ENCODE measurements at regions not wholly inside any gene's neighbourhood (a gene's known extent, or its start where the extent isn't known, plus 50 kb on each side); places are given as distances from the start of the nearest gene placed in this dataset.

GRCh38 chr2:22967756-22968155, 417.2 kb upstream of the KLHL29 start:
- TF ChIP-seq EZH2 (IDR thresholded peaks at IDR 0.05; ENCODE audit: low read length, missing control alignments): no peak
- no peak for TF ChIP-seq CTCF (conservative IDR thresholded peaks at IDR 0.05 in 1 of 2, IDR thresholded peaks at IDR 0.05 in 1 of 2; ENCODE audit: low read depth in 1 of 2, low read length in 2 of 2)
- Histone ChIP-seq H3K4me2 (ENCODE audit: extremely low read depth, insufficient read depth, low read length) (no peak overlapping the region), H2AFZ (ENCODE audit: low read length) (no peak overlapping the region), H3K4me3 (replicated peaks in 1 of 4; ENCODE audit: control extremely low read depth in 1 of 4, insufficient read depth in 1 of 4, low read depth in 3 of 4, low read length in 4 of 4) (no peak overlapping the region), H3K27me3 (ENCODE audit: control insufficient read depth, insufficient read depth, low read length) (no peaks in the 10 kb centered on the region), H3K4me1 (ENCODE audit: control insufficient read depth, extremely low read depth, insufficient read depth, low read length) (no peaks in the 10 kb centered on the region), H3K79me2 (ENCODE audit: control insufficient read depth, insufficient read depth, low read length) (no peaks in the 10 kb centered on the region), H3K9me3 (ENCODE audit: control insufficient read depth, insufficient read depth, low read depth, low read length) (no peaks in the 10 kb centered on the region), H3K9ac (ENCODE audit: insufficient read depth, low read length) (no peak overlapping the region), H3K36me3 (ENCODE audit: control insufficient read depth, insufficient read depth, low read length) (no peaks in the 10 kb centered on the region), H3K27ac (ENCODE audit: insufficient read depth, low read length) (no peak overlapping the region), H4K20me1 (ENCODE audit: control insufficient read depth, extremely low read depth, insufficient read depth, low read length) (no peaks in the 10 kb centered on the region)
- DNase-seq (ENCODE audit: low read depth in 2 of 2): no peak

GRCh38 chr2:22970284-22970975, 414.5 kb upstream of the KLHL29 start:
- no peak overlapping the region for H3K4me2 ChIP-seq (ENCODE audit: extremely low read depth, insufficient read depth, low read length)
- H3K9me3 ChIP-seq (ENCODE audit: control insufficient read depth, insufficient read depth, low read depth, low read length): no peaks in the 10 kb centered on the region
- DNase-seq (ENCODE audit: low read depth in 2 of 2): no peak
- H2AFZ ChIP-seq (ENCODE audit: low read length): no peak overlapping the region
- H3K79me2 ChIP-seq (ENCODE audit: control insufficient read depth, insufficient read depth, low read length): no peaks in the 10 kb centered on the region
- no peak overlapping the region for H3K4me3 ChIP-seq (replicated peaks in 1 of 4; ENCODE audit: control extremely low read depth in 1 of 4, insufficient read depth in 1 of 4, low read depth in 3 of 4, low read length in 4 of 4)
- H4K20me1 ChIP-seq (ENCODE audit: control insufficient read depth, extremely low read depth, insufficient read depth, low read length): no peaks in the 10 kb centered on the region
- no peak overlapping the region for H3K9ac ChIP-seq (ENCODE audit: insufficient read depth, low read length)
- H3K27ac ChIP-seq (ENCODE audit: insufficient read depth, low read length): no peak overlapping the region
- H3K36me3 ChIP-seq (ENCODE audit: control insufficient read depth, insufficient read depth, low read length): no peaks in the 10 kb centered on the region
- H3K27me3 ChIP-seq (ENCODE audit: control insufficient read depth, insufficient read depth, low read length): no peaks in the 10 kb centered on the region
- TF ChIP-seq EZH2 (IDR thresholded peaks at IDR 0.05; ENCODE audit: low read length, missing control alignments) (no peak), CTCF (conservative IDR thresholded peaks at IDR 0.05 in 1 of 2, IDR thresholded peaks at IDR 0.05 in 1 of 2; ENCODE audit: low read depth in 1 of 2, low read length in 2 of 2) (no peak)
- no peaks in the 10 kb centered on the region for H3K4me1 ChIP-seq (ENCODE audit: control insufficient read depth, extremely low read depth, insufficient read depth, low read length)

DNA sequence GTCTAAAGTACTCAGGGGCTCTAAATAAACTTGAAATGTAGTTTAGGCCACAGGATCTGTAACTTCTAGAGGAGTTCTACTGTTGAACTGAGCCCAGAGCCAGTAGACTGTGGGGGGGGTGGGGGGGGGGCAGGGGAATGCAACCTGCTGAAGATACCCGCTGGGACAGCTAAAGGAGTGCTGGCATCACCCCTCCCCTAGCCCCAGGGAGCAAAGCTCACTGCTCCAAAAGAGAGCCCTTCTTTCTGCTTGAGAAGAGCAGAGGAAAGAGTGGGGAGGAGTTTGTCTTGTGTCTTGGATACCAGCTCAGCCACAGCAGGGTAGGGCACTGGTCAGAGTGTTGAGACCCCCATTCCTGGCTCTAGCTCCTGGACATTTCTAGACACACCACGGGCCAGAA, 414.0 kb upstream of the KLHL29 start:
- H3K36me3 ChIP-seq (ENCODE audit: control insufficient read depth, insufficient read depth, low read length): no peaks in the 10 kb centered on the region
- TF ChIP-seq EZH2 (IDR thresholded peaks at IDR 0.05; ENCODE audit: low read length, missing control alignments): no peak
- TF ChIP-seq CTCF (conservative IDR thresholded peaks at IDR 0.05 in 1 of 2, IDR thresholded peaks at IDR 0.05 in 1 of 2; ENCODE audit: low read depth in 1 of 2, low read length in 2 of 2): no peak

More for the DNA sequence above, 414.0 kb upstream of the KLHL29 start:
- DNase-seq (ENCODE audit: low read depth in 2 of 2): no peak
- Histone ChIP-seq H3K9me3 (ENCODE audit: control insufficient read depth, insufficient read depth, low read depth, low read length) (no peaks in the 10 kb centered on the region), H2AFZ (ENCODE audit: low read length) (no peak overlapping the region), H3K27me3 (ENCODE audit: control insufficient read depth, insufficient read depth, low read length) (no peaks in the 10 kb centered on the region), H3K4me2 (ENCODE audit: extremely low read depth, insufficient read depth, low read length) (no peak overlapping the region), H3K9ac (ENCODE audit: insufficient read depth, low read length) (no peak overlapping the region), H3K4me3 (replicated peaks in 1 of 4; ENCODE audit: control extremely low read depth in 1 of 4, insufficient read depth in 1 of 4, low read depth in 3 of 4, low read length in 4 of 4) (no peak overlapping the region), H3K79me2 (ENCODE audit: control insufficient read depth, insufficient read depth, low read length) (no peaks in the 10 kb centered on the region), H3K27ac (ENCODE audit: insufficient read depth, low read length) (no peak overlapping the region), H3K4me1 (ENCODE audit: control insufficient read depth, extremely low read depth, insufficient read depth, low read length) (no peaks in the 10 kb centered on the region), H4K20me1 (ENCODE audit: control insufficient read depth, extremely low read depth, insufficient read depth, low read length) (no peaks in the 10 kb centered on the region)
